ENCODE measurements at regions not wholly inside any gene's neighbourhood (a gene's known extent, or its start where the extent isn't known, plus 50 kb on each side); places are given as distances from the start of the nearest gene placed in this dataset.

GRCh38 chr4:63460075-63460474 lies 949.2 kb downstream of the TECRL start:
- WGBS, 2 experiments (ENCODE audit: insufficient coverage in 1 of 2, insufficient read length in 1 of 2) = 91% methylated on average over 2 of the region's 2 CpGs; no CpG with 5 or more reads in 1 of the 2 experiments
- H3K9me3 Mint-ChIP-seq = no peaks in the 10 kb centered on the region
- Histone ChIP-seq H3K4me3 (ENCODE audit: low read length) (no peak overlapping the region), H3K4me1 (ENCODE audit: control insufficient read depth, insufficient read depth, low read length) (no peaks in the 10 kb centered on the region), H3K27ac (ENCODE audit: low read depth, low read length) (no peak overlapping the region), H3K36me3 (ENCODE audit: control insufficient read depth, insufficient read depth, low read length) (no peaks in the 10 kb centered on the region), H3K9ac (ENCODE audit: extremely low read depth, low read length, poor library complexity, severe bottlenecking) (no peak overlapping the region), H3K9me3 (ENCODE audit: control insufficient read depth, low read length) (no peaks in the 10 kb centered on the region), H3K27me3 (ENCODE audit: control insufficient read depth, insufficient read depth, low read length, poor library complexity, severe bottlenecking) (no peaks in the 10 kb centered on the region)
- no peak for TF ChIP-seq CTCF (conservative IDR thresholded peaks at IDR 0.05)
- H3K4me3 Mint-ChIP-seq = no peak overlapping the region
- no peak overlapping the region for H3K27ac Mint-ChIP-seq
- DNase-seq = no peak
- no peaks in the 10 kb centered on the region for H3K27me3 Mint-ChIP-seq (ENCODE audit: insufficient read depth)
- H3K36me3 Mint-ChIP-seq (ENCODE audit: low read depth) = no peaks in the 10 kb centered on the region
- no peaks in the 10 kb centered on the region for H3K4me1 Mint-ChIP-seq

- TF ChIP-seq CTCF (conservative IDR thresholded peaks at IDR 0.05) = no peak
- no peak overlapping the region for H3K4me3 Mint-ChIP-seq
- H3K4me3 ChIP-seq (ENCODE audit: low read length) = no peak overlapping the region
Measured at GRCh38 chr4:63459329-63459728, 949.9 kb downstream of the TECRL start.

GRCh38 chr4:63458010-63458409 lies 951.2 kb downstream of the TECRL start:
- Histone ChIP-seq H3K9ac (ENCODE audit: extremely low read depth, low read length, poor library complexity, severe bottlenecking) (no peak overlapping the region), H3K27ac (ENCODE audit: low read depth, low read length) (no peak overlapping the region), H3K36me3 (ENCODE audit: control insufficient read depth, insufficient read depth, low read length) (no peaks in the 10 kb centered on the region), H3K4me3 (ENCODE audit: low read length) (no peak overlapping the region), H3K4me1 (ENCODE audit: control insufficient read depth, insufficient read depth, low read length) (no peaks in the 10 kb centered on the region), H3K9me3 (ENCODE audit: control insufficient read depth, low read length) (no peaks in the 10 kb centered on the region), H3K27me3 (ENCODE audit: control insufficient read depth, insufficient read depth, low read length, poor library complexity, severe bottlenecking) (no peaks in the 10 kb centered on the region)
- TF ChIP-seq CTCF (conservative IDR thresholded peaks at IDR 0.05) = no peak
- WGBS, 2 experiments (ENCODE audit: insufficient coverage in 1 of 2, insufficient read length in 1 of 2) = no CpG with 5 or more reads among the region's 1 CpG
- Mint-ChIP-seq H3K27me3 (ENCODE audit: insufficient read depth) (no peaks in the 10 kb centered on the region), H3K9me3 (no peaks in the 10 kb centered on the region), H3K4me3 (no peak overlapping the region), H3K36me3 (ENCODE audit: low read depth) (no peaks in the 10 kb centered on the region), H3K4me1 (no peaks in the 10 kb centered on the region), H3K27ac (no peak overlapping the region)
- DNase-seq = no peak

More at GRCh38 chr4:63459329-63459728, 949.9 kb downstream of the TECRL start:
- no peaks in the 10 kb centered on the region for H3K9me3 Mint-ChIP-seq
- H3K27ac Mint-ChIP-seq = no peak overlapping the region
- no peaks in the 10 kb centered on the region for H3K27me3 ChIP-seq (ENCODE audit: control insufficient read depth, insufficient read depth, low read length, poor library complexity, severe bottlenecking)
- no peaks in the 10 kb centered on the region for H3K9me3 ChIP-seq (ENCODE audit: control insufficient read depth, low read length)
- no peaks in the 10 kb centered on the region for H3K4me1 Mint-ChIP-seq
- 80 to 90% methylated on average over 1 to 2 of the region's 2 CpGs for WGBS, 2 experiments (ENCODE audit: insufficient coverage in 1 of 2, insufficient read length in 1 of 2)
- H3K27ac ChIP-seq (ENCODE audit: low read depth, low read length) = no peak overlapping the region
- H3K36me3 Mint-ChIP-seq (ENCODE audit: low read depth) = no peaks in the 10 kb centered on the region
- no peak for DNase-seq
- H3K27me3 Mint-ChIP-seq (ENCODE audit: insufficient read depth) = no peaks in the 10 kb centered on the region
- no peak overlapping the region for H3K9ac ChIP-seq (ENCODE audit: extremely low read depth, low read length, poor library complexity, severe bottlenecking)
- H3K36me3 ChIP-seq (ENCODE audit: control insufficient read depth, insufficient read depth, low read length) = no peaks in the 10 kb centered on the region
- H3K4me1 ChIP-seq (ENCODE audit: control insufficient read depth, insufficient read depth, low read length) = no peaks in the 10 kb centered on the region
